CD1c-positive myeloid dendritic cell (primary cell): ENCODE measurements at regions not wholly inside any gene's neighbourhood (a gene's known extent, or its start where the extent isn't known, plus 50 kb on each side); places are given as distances from the start of the nearest gene placed in this dataset.
A peak's percentile ranks its signal among the peaks of the same experiment; 100 is the strongest.

Experiments
- DNase-seq: peaks from one replicate; pipeline ENCODE4 v3.0.0-alpha.2; 2016; ENCODE audit errors: extremely low spot score

GRCh38 chr9:96156171-96156974 is 145.6 kb downstream of the HSD17B3 start:
- DNase-seq: no peak

GRCh38 chr9:96154081-96154480 is 147.9 kb downstream of the HSD17B3 start:
- no peak for DNase-seq

GRCh38 chr9:96152550-96152949 is 149.4 kb downstream of the HSD17B3 start:
- no peak for DNase-seq

GRCh38 chr9:96150324-96151227 is 151.4 kb downstream of the HSD17B3 start:
- no peak for DNase-seq

GRCh38 chr9:96149533-96150280 is 152.3 kb downstream of the HSD17B3 start:
- DNase-seq: no peak

- DNase-seq: no peak
Observed at GRCh38 chr9:96148634-96149532, 153.1 kb downstream of the HSD17B3 start.

GRCh38 chr9:96147029-96147428 is 154.9 kb downstream of the HSD17B3 start:
- peak; percentile 43 for DNase-seq

DNA sequence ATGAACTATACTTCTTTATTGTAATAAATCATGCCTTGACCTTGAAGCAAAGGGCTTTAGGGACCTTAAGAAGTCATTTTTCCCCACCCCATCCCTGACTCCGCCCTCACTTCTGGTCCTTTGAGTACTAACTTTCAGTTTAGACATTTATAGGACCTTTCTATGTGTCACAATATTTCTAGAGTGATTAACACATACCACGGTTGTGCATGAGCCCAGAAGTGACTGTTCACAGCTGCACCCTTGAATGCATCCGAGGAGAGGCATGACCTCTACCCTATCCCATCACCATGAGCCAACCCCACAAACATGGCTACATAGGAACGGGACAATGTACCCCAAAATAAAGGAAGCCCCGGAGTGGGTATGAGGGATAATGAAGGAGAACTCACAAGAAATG is 160.3 kb downstream of the HSD17B3 start:
- no peak for DNase-seq

DNA sequence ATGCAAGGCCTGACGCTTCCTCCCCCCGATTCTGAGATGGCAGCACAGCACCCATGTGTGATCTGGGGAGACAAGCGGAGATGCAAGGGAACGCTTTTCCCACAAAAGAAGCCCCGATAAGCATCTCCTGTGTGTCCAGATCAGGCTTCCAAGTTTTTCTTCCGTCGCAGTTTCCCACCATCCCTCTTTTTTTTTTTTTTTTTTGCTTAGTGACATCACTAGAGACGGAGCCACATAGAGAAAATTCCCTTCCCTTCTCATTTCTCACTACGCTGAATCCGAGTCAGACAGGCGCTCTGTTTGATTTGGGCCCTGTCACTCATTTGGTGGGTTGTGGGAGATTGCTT is 160.9 kb downstream of the HSD17B3 start:
- no peak for DNase-seq

DNA sequence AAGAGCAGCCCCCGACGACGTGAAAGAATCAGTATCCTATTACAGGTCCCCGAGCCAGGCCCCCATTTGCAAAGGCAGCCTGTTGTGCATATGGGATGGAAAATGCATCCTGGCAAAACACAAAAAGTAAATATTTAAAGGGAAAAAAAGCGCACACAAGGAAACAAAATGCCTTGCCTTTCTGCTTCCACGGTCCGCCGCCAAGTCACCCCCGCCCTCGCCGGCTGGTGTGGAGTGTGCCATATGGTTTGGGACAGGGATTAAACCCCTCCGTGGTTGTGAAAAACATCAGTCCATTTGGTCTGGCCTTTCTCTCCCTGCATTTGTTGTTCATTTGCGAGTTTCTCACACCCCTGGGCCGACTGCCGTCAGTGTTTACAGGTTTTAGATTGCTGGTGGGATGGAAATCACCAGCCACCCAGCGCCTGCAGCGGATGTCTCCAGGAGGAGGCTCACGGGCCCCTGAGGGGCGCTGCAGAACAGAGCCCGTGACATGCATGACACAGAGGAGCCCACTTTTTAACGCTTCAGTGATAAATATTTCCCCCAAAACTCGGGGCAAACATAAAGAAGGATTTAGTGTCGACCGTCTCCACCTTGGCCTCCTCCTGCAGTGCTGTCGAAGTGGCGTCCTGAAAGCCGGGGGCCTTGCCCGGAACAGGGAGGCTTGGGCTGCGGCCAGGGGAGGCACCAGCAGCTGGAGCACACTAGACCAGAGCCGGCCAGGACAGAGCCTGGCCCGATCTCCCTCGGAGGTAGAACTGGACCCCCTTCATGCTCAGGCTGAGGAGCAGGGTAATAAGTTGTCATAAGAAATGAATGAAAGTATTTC is 161.5 kb downstream of the HSD17B3 start:
- DNase-seq: no peak

DNA sequence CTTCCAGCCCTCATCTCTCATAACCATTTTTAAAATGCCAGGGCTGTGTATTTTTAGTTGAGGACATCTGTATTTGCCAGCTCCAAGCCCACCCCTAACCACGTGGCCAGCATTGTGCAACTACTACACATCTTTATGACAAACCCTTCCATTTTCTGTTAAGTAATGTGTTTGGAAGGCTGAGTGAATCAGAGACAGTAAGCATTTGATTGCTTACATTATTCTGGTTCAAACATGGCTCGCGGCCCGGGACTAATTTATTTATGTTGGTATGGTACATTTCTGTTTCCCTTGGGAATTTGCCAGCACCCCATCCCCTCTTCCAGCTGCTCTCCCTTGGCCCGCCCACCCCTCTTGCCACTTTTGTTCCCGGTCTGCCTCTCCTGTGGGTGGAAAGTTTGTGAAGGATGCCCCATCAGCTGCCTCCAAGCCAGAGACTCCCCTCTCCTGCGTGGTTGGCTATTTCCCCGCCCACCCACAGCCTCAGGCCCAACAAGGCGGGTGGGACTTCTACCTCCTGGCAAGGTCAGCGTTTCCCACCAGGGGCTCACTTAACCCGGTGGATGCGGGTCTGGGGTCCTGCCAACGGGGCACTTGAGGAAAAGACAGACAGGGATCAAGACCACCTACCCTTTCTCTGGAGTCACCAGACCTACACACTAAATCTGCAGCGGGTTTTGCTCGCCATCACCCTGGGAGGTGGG is 162.2 kb downstream of the HSD17B3 start:
- no peak for DNase-seq

- no peak for DNase-seq
Observed at GRCh38 chr9:96138616-96139015, 163.4 kb downstream of the HSD17B3 start.

GRCh38 chr9:96137671-96138429 is 164.1 kb downstream of the HSD17B3 start:
- no peak for DNase-seq

DNA sequence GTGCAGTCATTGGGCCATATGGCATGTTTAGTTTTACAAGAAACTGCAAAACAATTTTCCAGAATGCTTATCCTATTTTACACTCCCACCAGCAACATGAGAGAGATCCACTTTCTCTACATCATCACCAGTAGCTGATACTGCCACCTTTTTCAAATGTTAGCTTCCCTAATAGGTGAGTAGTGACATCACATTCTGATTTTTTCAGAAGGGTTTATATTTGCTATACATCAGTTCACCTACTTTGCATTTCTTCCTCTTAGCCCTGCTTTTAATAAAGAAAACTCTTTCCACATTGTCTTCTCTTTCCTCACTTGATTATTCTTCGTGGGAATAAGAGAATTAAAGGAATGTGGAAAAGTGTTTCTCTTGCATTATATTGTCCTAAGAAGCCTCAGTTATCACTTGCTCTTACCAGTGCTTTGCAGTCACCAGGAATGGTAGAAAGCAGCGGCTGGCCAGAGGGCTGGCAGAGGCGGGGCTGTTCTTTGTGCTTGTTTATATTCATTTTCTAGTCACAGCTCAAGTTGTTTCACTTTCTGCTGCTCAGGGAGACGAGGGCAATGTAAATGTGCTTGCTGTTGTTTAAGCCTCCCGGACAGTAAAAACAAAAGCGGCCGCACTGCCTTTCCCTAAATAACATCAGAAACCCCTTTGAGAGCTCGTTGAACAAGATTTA is 164.8 kb downstream of the HSD17B3 start:
- DNase-seq: no peak

DNA sequence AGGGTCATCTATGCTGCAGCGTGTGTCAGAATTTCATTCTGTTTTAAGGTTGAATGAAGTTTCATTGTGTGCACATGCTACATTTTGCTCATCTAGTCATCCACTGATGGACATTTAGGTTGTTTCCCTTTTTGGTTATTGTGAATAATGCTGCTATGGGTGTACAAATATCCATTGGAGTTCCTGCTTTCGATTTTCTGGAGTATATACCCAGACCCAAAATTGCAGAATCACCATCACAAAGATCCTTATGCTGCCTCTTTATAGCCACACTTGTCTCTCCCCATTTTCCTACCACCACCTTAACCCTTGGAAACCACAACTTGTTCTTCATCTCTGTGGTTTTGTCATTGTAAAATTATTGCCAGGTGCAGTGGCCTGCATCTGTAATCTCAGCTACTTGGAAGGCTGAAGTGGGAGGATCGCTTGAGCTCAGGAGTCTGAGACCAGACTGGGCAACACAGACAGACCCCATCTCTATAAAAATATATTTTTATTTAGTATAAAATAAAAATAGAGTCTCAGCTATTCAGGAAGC is 166.2 kb downstream of the HSD17B3 start:
- no peak for DNase-seq

- DNase-seq: no peak
Observed at GRCh38 chr9:96135076-96135752, 166.8 kb downstream of the HSD17B3 start.

GRCh38 chr9:96133321-96134021 is 168.5 kb downstream of the HSD17B3 start:
- no peak for DNase-seq
